Hepatocyte (in vitro differentiated cells): ENCODE measurements at regions not wholly inside any gene's neighbourhood (a gene's known extent, or its start where the extent isn't known, plus 50 kb on each side); places are given as distances from the start of the nearest gene placed in this dataset.

ENCODE experiments used
- DNase-seq: peaks from one replicate; pipeline ENCODE4 v3.0.0-alpha.2; 2016; ENCODE audit warnings: low spot score
- H2AFZ ChIP-seq: fragments of 200-600 bp; sonication (generic); 2 replicates; pipeline ENCODE4 v1.6.0; 2016; ENCODE audit warnings: antibody characterized with exemption, mild to moderate bottlenecking
- H3K27ac ChIP-seq: fragments of 200-600 bp; sonication (generic); 2 replicates; pipeline ENCODE4 v1.5.1; 2016; ENCODE audit warnings: mild to moderate bottlenecking
- H3K27me3 ChIP-seq: fragments of 200-600 bp; sonication (generic); 2 replicates; pipeline ENCODE4 v1.6.1; 2016
- H3K36me3 ChIP-seq: fragments of 200-600 bp; sonication (generic); replicated peaks from 2 replicates; pipeline ENCODE4 v1.5.1; 2016; ENCODE audit warnings: low read depth; ENCODE audit not compliant: insufficient read depth
- H3K4me1 ChIP-seq: fragments of 200-600 bp; sonication (generic); 2 replicates; pipeline ENCODE4 v1.5.1; 2016; ENCODE audit warnings: mild to moderate bottlenecking, moderate library complexity; ENCODE audit not compliant: insufficient read depth
- H3K4me2 ChIP-seq: fragments of 200-600 bp; sonication (generic); 2 replicates; pipeline ENCODE4 v1.6.0; 2016
- H3K4me3 ChIP-seq: fragments of 200-600 bp; sonication (generic); 2 replicates; pipeline ENCODE4 v1.5.1; 2016; ENCODE audit warnings: mild to moderate bottlenecking
- H3K79me2 ChIP-seq: fragments of 200-600 bp; sonication (generic); 2 replicates; pipeline ENCODE4 v1.6.0; 2017; ENCODE audit warnings: mild to moderate bottlenecking
- H3K9me2 ChIP-seq: fragments of 200-600 bp; sonication (generic); replicated peaks from 2 replicates; pipeline ENCODE4 v1.6.0; 2017; ENCODE audit warnings: mild to moderate bottlenecking; ENCODE audit not compliant: insufficient read depth
- H3K9me3 ChIP-seq: fragments of 200-600 bp; sonication (generic); 2 replicates; pipeline ENCODE4 v1.5.1; 2016; ENCODE audit warnings: low read depth, mild to moderate bottlenecking
- H4K20me1 ChIP-seq: fragments of 200-600 bp; sonication (generic); 2 replicates; pipeline ENCODE4 v1.6.0; 2016; ENCODE audit warnings: mild to moderate bottlenecking; ENCODE audit not compliant: insufficient read depth, poor library complexity, severe bottlenecking
- CTCF ChIP-seq: fragments of 200-600 bp; sonication (generic); IDR thresholded peaks from 2 replicates; pipeline ENCODE4 v1.5.1; 2016; ENCODE audit warnings: antibody characterized with exemption, mild to moderate bottlenecking; ENCODE audit not compliant: poor library complexity
- EZH2 ChIP-seq: fragments of 200-600 bp; sonication (generic); IDR thresholded peaks from 2 replicates; pipeline ENCODE4 v1.6.1; 2016; ENCODE audit warnings: antibody characterized with exemption, mild to moderate bottlenecking, borderline replicate concordance
- EZH2phosphoT487 ChIP-seq: fragments of 200-600 bp; sonication (generic); IDR thresholded peaks from one replicate; pipeline ENCODE4 v1.6.1; 2018; ENCODE audit warnings: antibody characterized with exemption, mild to moderate bottlenecking, low read depth, moderate library complexity; ENCODE audit not compliant: unreplicated experiment, severe bottlenecking
- WGBS: methylation state at CpG from one replicate; pipeline ENCODE4 v1.1.6; 2016; ENCODE audit warnings: low lambda C conversion rate; ENCODE audit errors: missing lambda C conversion rate; 5-methylcytosine and 5-hydroxymethylcytosine counted together

GRCh38 chr9:81755721-81756120, 66.4 kb upstream of the TLE1 start:
- Histone ChIP-seq H3K36me3 (no peaks in the 10 kb centered on the region), H3K9me3 (no peaks in the 10 kb centered on the region), H3K4me2 (no peak overlapping the region), H3K4me3 (no peak overlapping the region), H4K20me1 (no peaks in the 10 kb centered on the region), H3K27ac (no peak overlapping the region), H3K27me3 (no peaks in the 10 kb centered on the region), H3K9me2 (no peaks in the 10 kb centered on the region), H3K79me2 (no peaks in the 10 kb centered on the region), H3K4me1 (no peaks in the 10 kb centered on the region), H2AFZ (no peak overlapping the region)
- no peak for DNase-seq
- 95% methylated on average over 6 of the region's 6 CpGs for WGBS
- TF ChIP-seq EZH2 (no peak), EZH2phosphoT487 (no peak), CTCF (no peak)

DNA sequence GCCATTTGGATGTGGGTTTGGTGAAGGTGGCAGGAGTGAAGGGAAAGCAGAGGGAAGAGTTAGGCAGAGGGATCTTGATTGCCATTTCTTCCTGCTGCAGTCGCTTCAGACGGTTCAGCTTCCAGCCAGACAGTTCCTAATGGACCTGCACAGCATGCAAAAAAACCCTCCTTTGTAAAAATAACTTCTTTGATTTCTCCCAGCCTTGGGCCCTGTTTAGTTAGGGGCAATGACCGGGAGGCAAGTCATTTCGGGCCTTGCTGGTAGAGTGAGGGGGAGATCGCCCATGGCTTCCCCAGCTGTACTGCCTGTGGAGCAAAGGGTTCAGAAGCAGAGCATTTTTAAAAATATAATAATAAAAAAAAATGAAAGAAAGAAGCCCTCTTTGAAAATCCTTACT, 67.2 kb upstream of the TLE1 start:
- H3K4me1 ChIP-seq = no peaks in the 10 kb centered on the region
- no peaks in the 10 kb centered on the region for H3K36me3 ChIP-seq
- no peaks in the 10 kb centered on the region for H4K20me1 ChIP-seq
- no peak overlapping the region for H3K27ac ChIP-seq
- 93% methylated on average over 5 of the region's 5 CpGs for WGBS
- no peak overlapping the region for H3K4me3 ChIP-seq
- DNase-seq = no peak
- no peaks in the 10 kb centered on the region for H3K9me3 ChIP-seq
- H3K79me2 ChIP-seq = no peaks in the 10 kb centered on the region
- H2AFZ ChIP-seq = no peak overlapping the region
- TF ChIP-seq CTCF (no peak), EZH2 (no peak), EZH2phosphoT487 (no peak)
- H3K9me2 ChIP-seq = no peaks in the 10 kb centered on the region
- no peak overlapping the region for H3K4me2 ChIP-seq
- no peaks in the 10 kb centered on the region for H3K27me3 ChIP-seq

DNA sequence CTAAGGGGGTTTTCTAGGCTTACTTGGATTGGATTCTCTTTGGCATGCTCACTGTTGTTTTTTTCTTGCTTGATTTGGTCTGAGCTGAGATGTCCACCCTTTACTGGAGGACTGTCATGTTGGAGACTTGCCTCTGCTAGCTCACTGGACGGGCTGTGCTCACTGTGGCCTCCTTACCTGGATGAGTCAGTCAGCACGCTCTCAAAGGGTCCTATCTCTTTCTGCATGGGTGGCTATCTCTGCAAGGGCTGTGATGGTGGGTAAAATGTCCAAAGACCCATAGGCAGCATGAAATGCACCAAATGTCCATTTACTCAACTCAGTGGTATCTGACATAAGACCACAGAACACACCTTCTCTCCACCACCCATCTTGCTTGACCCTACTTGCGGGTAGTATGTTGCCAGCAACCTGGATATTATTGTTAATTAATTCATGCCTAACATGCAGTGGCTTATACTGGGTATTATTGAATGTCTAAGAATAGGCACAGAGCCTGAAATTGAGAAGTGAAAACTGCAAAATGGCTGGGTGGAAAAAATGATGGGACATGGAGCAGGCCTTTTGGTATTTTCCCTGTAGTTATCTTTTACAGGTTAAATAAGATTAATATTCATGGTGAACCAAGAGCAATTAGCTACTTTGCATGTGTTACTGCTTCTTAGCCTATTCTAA, 68.9 kb upstream of the TLE1 start:
- Histone ChIP-seq H3K27me3 (no peaks in the 10 kb centered on the region), H3K4me1 (no peaks in the 10 kb centered on the region), H3K4me3 (no peak overlapping the region), H2AFZ (no peak overlapping the region), H3K4me2 (no peak overlapping the region), H3K79me2 (no peaks in the 10 kb centered on the region), H3K36me3 (no peaks in the 10 kb centered on the region), H4K20me1 (no peaks in the 10 kb centered on the region), H3K9me3 (no peaks in the 10 kb centered on the region), H3K9me2 (no peaks in the 10 kb centered on the region), H3K27ac (no peak overlapping the region)
- DNase-seq = no peak
- 67% methylated on average over 3 of the region's 3 CpGs for WGBS
- TF ChIP-seq CTCF (no peak), EZH2phosphoT487 (no peak), EZH2 (no peak)
